Astrocyte (in vitro differentiated cells and primary cell): ENCODE measurements at regions not wholly inside any gene's neighbourhood (a gene's known extent, or its start where the extent isn't known, plus 50 kb on each side); places are given as distances from the start of the nearest gene placed in this dataset.
A peak's percentile ranks its signal among the peaks of the same experiment; 100 is the strongest.

Experiments
- DNase-seq: peaks from one replicate; pipeline ENCODE4 v3.0.0-alpha.2; 2010; ENCODE audit warnings: low read depth
- FAIRE-seq: peaks from 2 replicates; lab custom pipeline; 2011; peaks lifted over from hg19 to GRCh38; lab: Jason Lieb, UNC
- H2AFZ ChIP-seq: 2 replicates; pipeline ENCODE4 v1.6.0; 2012; ENCODE audit warnings: low read depth, low read length, inconsistent platforms
- H3K27ac ChIP-seq: 2 replicates; pipeline ENCODE4 v1.5.1; 2011; ENCODE audit warnings: low read depth, low read length, inconsistent platforms
- H3K27me3 ChIP-seq: 2 replicates; pipeline ENCODE4 v1.6.0; 2011; ENCODE audit warnings: low read length, inconsistent platforms; ENCODE audit not compliant: insufficient read depth
- H3K36me3 ChIP-seq: 2 replicates; pipeline ENCODE4 v1.5.1; 2011; ENCODE audit warnings: low read length, inconsistent platforms; ENCODE audit not compliant: insufficient read depth
- H3K4me1 ChIP-seq: 2 replicates; pipeline ENCODE4 v1.5.1; 2011; ENCODE audit warnings: low read length, inconsistent platforms; ENCODE audit not compliant: insufficient read depth
- H3K4me2 ChIP-seq: 2 replicates; pipeline ENCODE4 v1.6.0; 2012; ENCODE audit warnings: low read length, inconsistent platforms
- H3K4me3 ChIP-seq: 2 replicates; pipeline ENCODE4 v1.5.1; 2011; ENCODE audit warnings: low read depth, mild to moderate bottlenecking, low read length, inconsistent platforms; ENCODE audit not compliant: insufficient read depth
- H3K79me2 ChIP-seq: 2 replicates; pipeline ENCODE4 v1.6.0; 2012; ENCODE audit warnings: mild to moderate bottlenecking, low read length, inconsistent platforms; ENCODE audit not compliant: insufficient read depth
- H3K9ac ChIP-seq: 2 replicates; pipeline ENCODE4 v1.6.0; 2012; ENCODE audit warnings: mild to moderate bottlenecking, low read length, inconsistent platforms
- H3K9me3 ChIP-seq: 2 replicates; pipeline ENCODE4 v1.5.1; 2012; ENCODE audit warnings: low read depth, mild to moderate bottlenecking, low read length, inconsistent platforms; ENCODE audit not compliant: insufficient read depth
- H4K20me1 ChIP-seq: 2 replicates; pipeline ENCODE4 v1.6.0; 2012; ENCODE audit warnings: low read length, inconsistent platforms; ENCODE audit not compliant: insufficient read depth
- H3K27ac Mint-ChIP-seq: one replicate; pipeline ENCODE4 v1.8.0; 2021; ENCODE audit warnings: mild to moderate bottlenecking, mixed read lengths; ENCODE audit not compliant: unreplicated experiment
- H3K27me3 Mint-ChIP-seq: one replicate; pipeline ENCODE4 v1.8.0; 2021; ENCODE audit warnings: low read depth, mixed read lengths; ENCODE audit not compliant: unreplicated experiment
- H3K36me3 Mint-ChIP-seq: one replicate; pipeline ENCODE4 v1.8.0; 2021; ENCODE audit warnings: low read depth, mixed read lengths; ENCODE audit not compliant: unreplicated experiment
- H3K4me1 Mint-ChIP-seq: one replicate; pipeline ENCODE4 v1.8.0; 2021; ENCODE audit warnings: low read depth, mixed read lengths; ENCODE audit not compliant: unreplicated experiment
- H3K4me3 Mint-ChIP-seq: one replicate; pipeline ENCODE4 v1.8.0; 2021; ENCODE audit warnings: mild to moderate bottlenecking, moderate library complexity, mixed read lengths; ENCODE audit not compliant: unreplicated experiment
- H3K9me3 Mint-ChIP-seq: one replicate; pipeline ENCODE4 v1.8.0; 2021; ENCODE audit warnings: mild to moderate bottlenecking, mixed read lengths; ENCODE audit not compliant: unreplicated experiment
- EZH2 ChIP-seq: IDR thresholded peaks from 2 replicates; pipeline ENCODE4 v1.6.1; 2012; ENCODE audit warnings: mild to moderate bottlenecking, low read length, inconsistent platforms; ENCODE audit not compliant: insufficient read depth
- TF ChIP-seq, protein P1 (sequence below): IDR thresholded peaks from 2 replicates; pipeline ENCODE4 v1.5.1; 2011; ENCODE audit warnings: low read depth, mild to moderate bottlenecking, inconsistent platforms, low read length, moderate library complexity; ENCODE audit not compliant: insufficient read depth

DNA sequence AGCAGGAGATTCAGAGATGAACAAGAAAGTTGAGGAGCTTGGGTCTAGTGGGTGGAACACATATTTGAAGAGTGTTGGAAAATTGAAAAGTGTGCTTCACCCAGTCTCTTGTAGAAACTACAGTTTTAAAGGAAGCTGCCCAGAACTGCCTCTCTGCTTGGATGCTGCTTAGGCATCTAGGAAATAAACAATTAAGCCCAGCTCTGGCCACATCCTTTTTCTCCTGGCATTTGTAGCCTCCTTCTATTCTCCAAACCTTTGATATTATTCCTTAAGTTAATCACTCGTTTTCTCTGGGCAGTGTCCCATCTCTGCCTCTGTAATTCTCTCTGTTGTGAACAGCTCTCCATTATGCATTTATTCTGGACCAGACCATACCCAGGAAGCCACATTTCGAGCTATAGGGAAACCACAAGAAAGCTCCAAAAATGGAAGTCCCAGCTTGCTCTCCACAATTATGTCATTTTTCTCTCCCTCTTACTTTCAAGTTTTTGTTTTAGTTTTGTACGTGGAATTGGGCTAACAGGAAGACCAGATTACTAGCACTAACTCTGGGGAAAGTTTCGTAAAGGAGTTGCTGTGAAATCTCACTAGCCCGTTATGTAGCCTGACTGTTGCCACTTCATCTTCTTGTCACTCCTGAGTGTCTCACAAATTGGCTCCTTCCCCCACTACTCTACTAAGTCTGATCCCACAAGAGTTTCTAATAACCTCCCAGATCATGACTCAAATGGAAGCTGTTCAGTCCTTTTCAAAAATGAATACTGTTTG, 102.2 kb downstream of the NTMT2 start:
- peak overlapping the region; percentile 56 for H3K27ac Mint-ChIP-seq
- Histone ChIP-seq H3K79me2 (no peaks in the 10 kb centered on the region), H4K20me1 (no peaks in the 10 kb centered on the region), H3K27me3 (no peaks in the 10 kb centered on the region), H3K9ac (no peak overlapping the region), H2AFZ (no peak overlapping the region), H3K36me3 (no peaks in the 10 kb centered on the region), H3K4me2 (no peak overlapping the region), H3K4me3 (no peak overlapping the region), H3K4me1 (no peaks in the 10 kb centered on the region), H3K9me3 (peaks cover 2% of the 10 kb centered on the region), H3K27ac (no peak overlapping the region)
- TF ChIP-seq EZH2 = no peak
- TF ChIP-seq, protein P1, sequence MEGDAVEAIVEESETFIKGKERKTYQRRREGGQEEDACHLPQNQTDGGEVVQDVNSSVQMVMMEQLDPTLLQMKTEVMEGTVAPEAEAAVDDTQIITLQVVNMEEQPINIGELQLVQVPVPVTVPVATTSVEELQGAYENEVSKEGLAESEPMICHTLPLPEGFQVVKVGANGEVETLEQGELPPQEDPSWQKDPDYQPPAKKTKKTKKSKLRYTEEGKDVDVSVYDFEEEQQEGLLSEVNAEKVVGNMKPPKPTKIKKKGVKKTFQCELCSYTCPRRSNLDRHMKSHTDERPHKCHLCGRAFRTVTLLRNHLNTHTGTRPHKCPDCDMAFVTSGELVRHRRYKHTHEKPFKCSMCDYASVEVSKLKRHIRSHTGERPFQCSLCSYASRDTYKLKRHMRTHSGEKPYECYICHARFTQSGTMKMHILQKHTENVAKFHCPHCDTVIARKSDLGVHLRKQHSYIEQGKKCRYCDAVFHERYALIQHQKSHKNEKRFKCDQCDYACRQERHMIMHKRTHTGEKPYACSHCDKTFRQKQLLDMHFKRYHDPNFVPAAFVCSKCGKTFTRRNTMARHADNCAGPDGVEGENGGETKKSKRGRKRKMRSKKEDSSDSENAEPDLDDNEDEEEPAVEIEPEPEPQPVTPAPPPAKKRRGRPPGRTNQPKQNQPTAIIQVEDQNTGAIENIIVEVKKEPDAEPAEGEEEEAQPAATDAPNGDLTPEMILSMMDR = no peak
- FAIRE-seq = no peak
- peaks cover 12% of the 10 kb centered on the region for H3K4me1 Mint-ChIP-seq
- DNase-seq = peak; percentile 29
- H3K27me3 Mint-ChIP-seq = no peaks in the 10 kb centered on the region
- H3K9me3 Mint-ChIP-seq = peaks cover 9% of the 10 kb centered on the region
- H3K4me3 Mint-ChIP-seq = no peak overlapping the region
- H3K36me3 Mint-ChIP-seq = no peaks in the 10 kb centered on the region

DNA sequence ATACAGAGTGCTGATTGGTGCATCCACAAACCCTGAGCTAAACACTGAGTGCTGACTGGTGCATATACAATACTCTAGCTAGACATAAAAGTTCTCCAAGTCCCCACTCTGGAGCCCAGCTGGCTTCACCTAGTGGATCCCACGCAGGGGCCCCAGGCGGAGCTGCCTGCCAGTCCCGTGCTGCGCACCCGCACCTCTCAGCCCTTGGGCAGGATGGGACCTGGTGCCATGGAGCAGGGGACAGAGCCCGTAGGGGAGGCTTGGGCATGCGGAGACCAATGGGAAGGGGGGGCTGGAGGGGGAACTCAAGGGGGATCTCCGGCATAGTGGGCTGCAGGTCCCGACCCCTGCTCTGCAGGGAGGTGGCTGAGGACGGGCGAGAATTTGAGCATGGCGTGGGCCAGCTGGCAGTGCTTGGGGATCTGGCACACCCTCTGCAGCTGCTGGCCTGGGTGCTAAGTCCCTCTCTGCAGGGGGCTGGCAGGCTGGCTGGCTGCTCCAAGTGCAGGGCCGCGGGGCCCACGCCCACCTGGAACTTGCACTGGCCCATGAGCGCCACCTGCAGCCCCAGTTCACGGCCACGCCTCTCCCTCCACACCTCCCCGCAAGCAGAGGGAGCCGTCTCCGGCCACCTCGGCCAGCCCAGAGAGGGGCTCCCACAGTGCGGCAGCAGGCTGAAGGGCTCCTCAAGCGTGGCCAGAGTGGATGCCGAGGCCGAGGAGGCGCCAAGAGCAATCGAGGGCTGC, 104.9 kb downstream of the NTMT2 start:
- FAIRE-seq = no peak
- H3K27ac Mint-ChIP-seq = no peak overlapping the region
- H3K36me3 ChIP-seq = no peaks in the 10 kb centered on the region
- H2AFZ ChIP-seq = no peak overlapping the region
- no peak overlapping the region for H3K4me3 ChIP-seq
- H3K9me3 Mint-ChIP-seq = peaks cover 9% of the 10 kb centered on the region
- H3K27me3 Mint-ChIP-seq = no peaks in the 10 kb centered on the region
- H3K4me2 ChIP-seq = no peak overlapping the region
- DNase-seq = no peak
- no peaks in the 10 kb centered on the region for H3K27me3 ChIP-seq
- H3K36me3 Mint-ChIP-seq = no peaks in the 10 kb centered on the region
- H3K27ac ChIP-seq = no peak overlapping the region
- H3K79me2 ChIP-seq = no peaks in the 10 kb centered on the region
- no peak overlapping the region for H3K4me3 Mint-ChIP-seq
- H3K9me3 ChIP-seq = peaks cover 2% of the 10 kb centered on the region
- no peak for TF ChIP-seq EZH2
- TF ChIP-seq, protein P1 = no peak
- no peaks in the 10 kb centered on the region for H4K20me1 ChIP-seq
- no peaks in the 10 kb centered on the region for H3K4me1 ChIP-seq
- H3K9ac ChIP-seq = no peak overlapping the region
- peaks cover 17% of the 10 kb centered on the region for H3K4me1 Mint-ChIP-seq
